H9 (cell line): ENCODE measurements at regions not wholly inside any gene's neighbourhood (a gene's known extent, or its start where the extent isn't known, plus 50 kb on each side); places are given as distances from the start of the nearest gene placed in this dataset.

Experiments
- DNase-seq: peaks from one replicate; pipeline ENCODE4 v3.0.0-alpha.2; 2017
- H2AFZ ChIP-seq: one replicate; pipeline ENCODE4 v1.6.1; 2013; ENCODE audit warnings: mild to moderate bottlenecking, low read length, control low read depth, moderate library complexity
- H2AK5ac ChIP-seq: 2 replicates; pipeline ENCODE4 v1.6.1; 2013; ENCODE audit warnings: low read length, control low read depth, mixed read lengths; ENCODE audit not compliant: insufficient read length
- H2BK120ac ChIP-seq: one replicate; pipeline ENCODE4 v1.6.1; 2013; ENCODE audit warnings: low read depth, mild to moderate bottlenecking, low read length, control low read depth, inconsistent platforms; ENCODE audit not compliant: poor library complexity, severe bottlenecking
- H2BK12ac ChIP-seq: 2 replicates; pipeline ENCODE4 v1.6.1; 2013; ENCODE audit warnings: low read length, control low read depth, mixed read lengths, low read depth; ENCODE audit not compliant: insufficient read length
- H2BK15ac ChIP-seq: 2 replicates; pipeline ENCODE4 v1.6.1; 2013; ENCODE audit warnings: low read depth, low read length, control low read depth
- H2BK20ac ChIP-seq: one replicate; pipeline ENCODE4 v1.6.1; 2013; ENCODE audit warnings: low read depth, mild to moderate bottlenecking, low read length, control low read depth, inconsistent platforms; ENCODE audit not compliant: poor library complexity, severe bottlenecking
- H2BK5ac ChIP-seq: 2 replicates; pipeline ENCODE4 v1.6.1; 2013; ENCODE audit warnings: low read length, control low read depth, mixed read lengths; ENCODE audit not compliant: insufficient read length
- H3K14ac ChIP-seq: 2 replicates; pipeline ENCODE4 v1.6.1; 2013; ENCODE audit warnings: low read length, control low read depth; ENCODE audit not compliant: insufficient read depth
- H3K18ac ChIP-seq: 2 replicates; pipeline ENCODE4 v1.6.1; 2013; ENCODE audit warnings: low read depth, mild to moderate bottlenecking, mixed read lengths, low read length, control low read depth; ENCODE audit not compliant: insufficient read length
- H3K23ac ChIP-seq: 2 replicates; pipeline ENCODE4 v1.6.1; 2013; ENCODE audit warnings: low read length, control low read depth, mixed read lengths, low read depth; ENCODE audit not compliant: insufficient read length
- H3K23me2 ChIP-seq: 2 replicates; pipeline ENCODE4 v1.6.1; 2013; ENCODE audit warnings: low read depth, mild to moderate bottlenecking, mixed read lengths, low read length, control low read depth; ENCODE audit not compliant: insufficient read length, poor library complexity, severe bottlenecking
- H3K27ac ChIP-seq: 2 replicates; pipeline ENCODE4 v1.5.1; 2013; ENCODE audit warnings: low read length, control low read depth, mixed read lengths, low read depth; ENCODE audit not compliant: insufficient read length
- H3K27me3 ChIP-seq: 2 replicates; pipeline ENCODE4 v1.6.1; 2013; ENCODE audit warnings: low read length, control low read depth, inconsistent platforms; ENCODE audit not compliant: insufficient read depth
- H3K4ac ChIP-seq: 2 replicates; pipeline ENCODE4 v1.6.1; 2013; ENCODE audit warnings: low read depth, mild to moderate bottlenecking, control low read depth, inconsistent platforms, low read length, moderate library complexity
- H3K4me1 ChIP-seq: 2 replicates; pipeline ENCODE4 v1.6.1; 2013; ENCODE audit warnings: low read length, control low read depth, inconsistent platforms; ENCODE audit not compliant: insufficient read depth
- H3K4me2 ChIP-seq: 2 replicates; pipeline ENCODE4 v1.6.1; 2013; ENCODE audit warnings: low read length, control low read depth, mixed read lengths; ENCODE audit not compliant: insufficient read length, insufficient read depth
- H3K56ac ChIP-seq: 2 replicates; pipeline ENCODE4 v1.6.1; 2013; ENCODE audit warnings: low read depth, mild to moderate bottlenecking, mixed read lengths, low read length, control low read depth; ENCODE audit not compliant: insufficient read length
- H3K79me1 ChIP-seq: 2 replicates; pipeline ENCODE4 v1.6.1; 2013; ENCODE audit warnings: low read depth, mild to moderate bottlenecking, moderate library complexity, low read length, control low read depth, inconsistent platforms; ENCODE audit not compliant: insufficient read depth, poor library complexity, severe bottlenecking
- H3K79me2 ChIP-seq: 2 replicates; pipeline ENCODE4 v1.6.1; 2013; ENCODE audit warnings: low read length, control low read depth, inconsistent platforms; ENCODE audit not compliant: insufficient read depth
- H3K9ac ChIP-seq: 2 replicates; pipeline ENCODE4 v1.6.1; 2013; ENCODE audit warnings: low read length, control low read depth, mixed read lengths; ENCODE audit not compliant: insufficient read length; ENCODE audit errors: extremely low read depth
- H3K9me3 ChIP-seq: one replicate; pipeline ENCODE4 v1.6.1; 2013; ENCODE audit warnings: low read depth, low read length, inconsistent platforms; ENCODE audit not compliant: control insufficient read depth
- H3T11ph ChIP-seq: one replicate; pipeline ENCODE4 v1.6.1; 2013; ENCODE audit warnings: mild to moderate bottlenecking, low read length, control low read depth, inconsistent platforms
- H4K20me1 ChIP-seq: one replicate; pipeline ENCODE4 v1.6.1; 2013; ENCODE audit not compliant: control insufficient read depth, insufficient read length, insufficient read depth
- H4K5ac ChIP-seq: 2 replicates; pipeline ENCODE4 v1.6.1; 2013; ENCODE audit warnings: low read depth, mild to moderate bottlenecking, mixed read lengths, low read length, control low read depth; ENCODE audit not compliant: insufficient read length
- H4K8ac ChIP-seq: replicated peaks from 2 replicates; pipeline ENCODE4 v1.6.1; 2013; ENCODE audit warnings: low read length, control low read depth, mixed read lengths, low read depth; ENCODE audit not compliant: insufficient read length
- H4K91ac ChIP-seq: 2 replicates; pipeline ENCODE4 v1.6.1; 2013; ENCODE audit warnings: low read depth, mild to moderate bottlenecking, moderate library complexity, mixed read lengths, low read length, control low read depth; ENCODE audit not compliant: insufficient read length
- H3K27ac Mint-ChIP-seq, 3 experiments: 2 replicates in 2 of 3; 3 replicates in 1 of 3; pipeline ENCODE4 v1.8.0; 2020 to 2021; ENCODE audit warnings: mixed read lengths in 3 of 3, mild to moderate bottlenecking in 1 of 3, moderate library complexity in 1 of 3
- H3K27me3 Mint-ChIP-seq: 2 replicates; pipeline ENCODE4 v1.8.0; 2021; ENCODE audit warnings: low read depth, mild to moderate bottlenecking, moderate library complexity, mixed read lengths
- H3K36me3 Mint-ChIP-seq, 3 experiments: 2 replicates in 2 of 3; 3 replicates in 1 of 3; pipeline ENCODE4 v1.8.0; 2020 to 2021; ENCODE audit warnings: low read depth in 3 of 3, mixed read lengths in 3 of 3; ENCODE audit not compliant: insufficient read depth in 1 of 3
- H3K4me1 Mint-ChIP-seq, 2 experiments: 2 replicates each; pipeline ENCODE4 v1.8.0; 2020; ENCODE audit warnings: mixed read lengths in 2 of 2
- H3K4me3 Mint-ChIP-seq, 2 experiments: 2 replicates in 1 of 2; 3 replicates in 1 of 2; pipeline ENCODE4 v1.8.0; 2020 to 2021; ENCODE audit warnings: mild to moderate bottlenecking in 2 of 2, mixed read lengths in 2 of 2, moderate library complexity in 1 of 2
- H3K9me3 Mint-ChIP-seq, 2 experiments: 2 replicates in 1 of 2; 3 replicates in 1 of 2; pipeline ENCODE4 v1.8.0; 2020; ENCODE audit warnings: mild to moderate bottlenecking in 2 of 2, mixed read lengths in 2 of 2, moderate library complexity in 1 of 2
- CTCF ChIP-seq: fragments of 200-600 bp; sonication (generic); conservative IDR thresholded peaks from 3 replicates; pipeline ENCODE4 v1.8.0; 2021; ENCODE audit warnings: antibody characterized with exemption, mild to moderate bottlenecking
- WGBS: extraction: QIAGEN DNeasy Blood & Tissue Kit; methylation state at CpG from one replicate; pipeline ENCODE4 v1.1.7; 2013; ENCODE audit warnings: missing lambda C conversion rate, low lambda C conversion rate, mixed read lengths; ENCODE audit not compliant: insufficient read length; ENCODE audit errors: extremely low coverage; 5-methylcytosine and 5-hydroxymethylcytosine counted together

GRCh38 chr4:137443031-137443800, 89.1 kb downstream of the PCDH18 start:
- Histone ChIP-seq H2AFZ (no peak overlapping the region), H4K20me1 (no peaks in the 10 kb centered on the region), H3T11ph (no peak overlapping the region), H2BK120ac (no peak overlapping the region), H3K79me2 (no peaks in the 10 kb centered on the region), H3K18ac (no peak overlapping the region), H2AK5ac (no peak overlapping the region), H3K14ac (no peak overlapping the region), H4K5ac (no peak overlapping the region), H2BK15ac (no peak overlapping the region), H3K4me2 (no peak overlapping the region), H3K23ac (no peak overlapping the region), H3K4ac (no peak overlapping the region), H4K8ac (no peak overlapping the region), H2BK12ac (no peak overlapping the region), H2BK20ac (no peak overlapping the region), H4K91ac (no peak overlapping the region), H2BK5ac (no peak overlapping the region), H3K23me2 (no peaks in the 10 kb centered on the region), H3K79me1 (no peaks in the 10 kb centered on the region), H3K9me3 (no peaks in the 10 kb centered on the region), H3K9ac (no peak overlapping the region), H3K27me3 (no peaks in the 10 kb centered on the region), H3K56ac (no peak overlapping the region), H3K27ac (no peak overlapping the region), H3K4me1 (no peaks in the 10 kb centered on the region)
- H3K36me3 Mint-ChIP-seq: no peaks in the 10 kb centered on the region; a peak in 1 of 7 replicates
- H3K27me3 Mint-ChIP-seq: no peaks in the 10 kb centered on the region
- no peak for TF ChIP-seq CTCF
- peaks cover 6 to 12% of the 10 kb centered on the region in 2 experiments for H3K4me1 Mint-ChIP-seq
- DNase-seq: no peak
- H3K27ac Mint-ChIP-seq: 0 out of 7 replicates have a peak overlapping the region, but pooled peaks of 1 of the 3 experiments have one; percentile 10
- H3K4me3 Mint-ChIP-seq: no peak overlapping the region
- WGBS: no CpG with 5 or more reads among the region's 3 CpGs
- peaks cover 0 to 2% of the 10 kb centered on the region in 2 experiments; a peak in 1 of 5 replicates for H3K9me3 Mint-ChIP-seq
